Caki2 (cell line): ENCODE measurements at regions not wholly inside any gene's neighbourhood (a gene's known extent, or its start where the extent isn't known, plus 50 kb on each side); places are given as distances from the start of the nearest gene placed in this dataset.

ENCODE experiments used
- DNase-seq: peaks from one replicate; pipeline ENCODE4 v3.0.0-alpha.2; 2015; ENCODE audit warnings: low read depth
- in situ Hi-C: cut with HindIII; loops from 2 replicates; pipeline ENCODE4 v1.10.0; 2016; ENCODE audit warnings: low sequenced_read_pairs, low pct_unique_long_range_greater_than_20kb, mixed read lengths

- in situ Hi-C loops = no loop called here
- DNase-seq = no peak
Observed at GRCh38 chr18:72128649-72129048, 415.5 kb downstream of the CBLN2 start.

GRCh38 chr18:72122103-72122502 is 422.0 kb downstream of the CBLN2 start:
- no peak for DNase-seq
- in situ Hi-C loops = no loop called here

GRCh38 chr18:72119082-72119481 is 425.1 kb downstream of the CBLN2 start:
- DNase-seq = no peak
- in situ Hi-C loops = no loop called here

GRCh38 chr18:72114801-72115594 is 429.1 kb downstream of the CBLN2 start:
- in situ Hi-C loops = no loop called here
- DNase-seq = no peak

- in situ Hi-C loops = no loop called here
- DNase-seq = peak; percentile 31
Observed at GRCh38 chr18:72107647-72108383, 436.3 kb downstream of the CBLN2 start.

- in situ Hi-C loops = no loop called here
- DNase-seq = no peak
Observed at GRCh38 chr18:72104851-72105250, 439.3 kb downstream of the CBLN2 start.

GRCh38 chr18:72102412-72102811 is 441.7 kb downstream of the CBLN2 start:
- DNase-seq = no peak
- in situ Hi-C loops = no loop called here

GRCh38 chr18:72100465-72101004 is 443.6 kb downstream of the CBLN2 start:
- DNase-seq = no peak
- in situ Hi-C loops = no loop called here

- DNase-seq = no peak
- in situ Hi-C loops = no loop called here
Observed at GRCh38 chr18:72091369-72091768, 452.8 kb downstream of the CBLN2 start.

GRCh38 chr18:72089432-72089831 is 454.7 kb downstream of the CBLN2 start:
- in situ Hi-C loops = no loop called here
- no peak for DNase-seq

GRCh38 chr18:72086421-72086820 is 457.7 kb downstream of the CBLN2 start:
- peak; percentile 12 for DNase-seq
- in situ Hi-C loops = no loop called here

- DNase-seq = peak; percentile 17
- in situ Hi-C loops = no loop called here
Observed at GRCh38 chr18:72075040-72075439, 469.1 kb downstream of the CBLN2 start.

GRCh38 chr18:72063001-72063400 is 481.1 kb downstream of the CBLN2 start:
- in situ Hi-C loops = no loop called here
- DNase-seq = no peak

GRCh38 chr18:72058851-72059250 is 485.3 kb downstream of the CBLN2 start:
- in situ Hi-C loops = no loop called here
- no peak for DNase-seq

- DNase-seq = no peak
- in situ Hi-C loops = no loop called here
Observed at GRCh38 chr18:72056171-72056570, 488.0 kb downstream of the CBLN2 start.

- in situ Hi-C loops = no loop called here
- no peak for DNase-seq
Observed at GRCh38 chr18:72041313-72042032, 502.7 kb downstream of the CBLN2 start.

- no peak for DNase-seq
- in situ Hi-C loops = no loop called here
Observed at GRCh38 chr18:72013427-72013850, 530.7 kb downstream of the CBLN2 start.

GRCh38 chr18:71998547-71999097 is 545.5 kb downstream of the CBLN2 start:
- in situ Hi-C loops = no loop called here
- no peak for DNase-seq
